Left renal pelvis (tissue), 4 donors: ENCODE measurements at regions not wholly inside any gene's neighbourhood (a gene's known extent, or its start where the extent isn't known, plus 50 kb on each side); places are given as distances from the start of the nearest gene placed in this dataset.

Experiments
- DNase-seq, 4 donors: peaks; one replicate each; pipeline ENCODE4 v3.0.0-alpha.2; 2013; ENCODE audit warnings: low read depth in 4 of 4, low spot score in 3 of 4

- DNase-seq: no peak
Measured at GRCh38 chr7:17595546-17595945, 297.1 kb downstream of the AHR start.

- DNase-seq: no peak
Measured at GRCh38 chr7:17598305-17598704, 299.9 kb downstream of the AHR start.

- DNase-seq: no peak
Measured at GRCh38 chr7:17598846-17599245, 300.4 kb downstream of the AHR start.

DNA sequence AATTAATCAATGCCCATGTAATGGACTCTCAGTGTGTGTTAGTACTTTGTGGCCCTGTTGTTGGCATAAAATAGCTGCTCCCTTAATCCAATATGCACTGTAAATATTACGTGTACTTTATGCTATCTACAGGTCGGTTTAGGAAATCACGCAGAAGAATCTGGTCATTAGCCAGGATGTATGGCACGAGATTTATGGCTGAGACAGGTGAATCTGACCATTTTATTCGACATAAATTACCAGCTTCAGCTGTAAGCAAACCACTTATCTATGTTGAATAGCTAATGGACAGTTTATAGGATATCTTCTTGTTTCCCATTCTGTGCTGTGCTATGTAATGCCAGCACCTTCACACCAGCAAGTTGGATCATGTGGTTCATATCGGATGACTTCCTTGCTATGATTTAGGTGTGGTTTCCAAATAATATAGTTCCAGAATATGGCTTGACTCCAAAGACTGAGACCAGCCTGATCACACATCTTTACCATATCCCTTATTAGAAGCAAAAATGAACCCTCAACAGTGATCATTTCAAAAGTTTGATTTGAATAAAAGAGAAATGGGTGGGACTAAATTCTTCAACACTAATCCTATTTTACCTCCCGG, 301.4 kb downstream of the AHR start:
- DNase-seq: no peak

GRCh38 chr7:17600340-17600752, 301.9 kb downstream of the AHR start:
- DNase-seq: no peak

DNA sequence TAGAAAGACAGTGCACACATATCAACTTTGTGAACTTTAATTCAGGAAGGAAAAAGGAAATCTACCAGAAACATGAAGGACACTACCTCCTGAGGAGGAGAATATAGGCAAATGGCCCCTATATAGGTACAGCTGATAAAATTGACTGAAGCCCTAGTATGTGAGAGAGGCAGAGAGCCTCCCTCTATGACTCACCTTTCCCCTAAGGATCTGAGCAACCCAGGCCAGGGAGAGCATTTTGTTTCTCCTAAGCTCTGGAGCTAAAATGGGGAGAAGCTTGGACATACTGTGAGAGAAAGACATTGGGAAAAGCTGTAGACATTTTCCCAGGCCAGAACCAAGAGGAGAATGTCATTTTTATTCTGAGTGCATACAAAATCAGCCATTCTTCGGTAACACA, 303.5 kb downstream of the AHR start:
- DNase-seq: no peak

DNA sequence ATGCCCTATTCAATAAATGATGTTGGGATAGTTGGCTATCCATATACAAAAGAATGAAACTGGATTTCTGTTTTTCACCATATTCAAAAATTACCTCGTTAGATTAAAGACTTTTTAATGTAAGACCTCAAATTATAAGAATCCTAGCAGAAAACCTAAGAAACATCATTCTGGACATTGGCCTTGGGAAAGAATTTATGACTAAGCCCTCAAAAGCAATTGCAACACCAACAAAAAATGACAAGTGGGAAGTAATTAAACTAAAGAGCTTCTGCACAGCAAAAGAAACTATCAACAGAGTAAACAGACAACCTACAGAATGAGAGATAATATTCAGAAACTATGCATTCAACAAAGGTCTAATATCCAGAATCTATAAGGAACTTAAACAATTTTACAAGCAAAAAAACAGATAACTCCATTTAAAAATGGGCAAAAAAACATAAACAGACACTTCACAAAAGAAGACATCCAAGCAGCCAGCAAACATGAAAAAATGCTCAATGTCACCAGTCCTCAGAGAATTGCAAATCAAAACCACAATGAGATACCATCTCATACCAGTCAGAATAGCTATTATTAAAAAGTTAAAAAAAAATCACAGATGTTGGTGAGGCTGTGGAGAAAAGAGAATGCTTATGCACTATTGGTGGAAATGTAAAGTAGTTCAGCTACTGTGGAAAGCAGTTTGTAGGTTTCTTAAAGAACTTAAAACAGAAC, 309.8 kb downstream of the AHR start:
- DNase-seq: no peak

- DNase-seq: no peak
Measured at GRCh38 chr7:17611611-17612010, 313.2 kb downstream of the AHR start.

GRCh38 chr7:17613338-17614041, 315.0 kb downstream of the AHR start:
- DNase-seq: no peak

DNA sequence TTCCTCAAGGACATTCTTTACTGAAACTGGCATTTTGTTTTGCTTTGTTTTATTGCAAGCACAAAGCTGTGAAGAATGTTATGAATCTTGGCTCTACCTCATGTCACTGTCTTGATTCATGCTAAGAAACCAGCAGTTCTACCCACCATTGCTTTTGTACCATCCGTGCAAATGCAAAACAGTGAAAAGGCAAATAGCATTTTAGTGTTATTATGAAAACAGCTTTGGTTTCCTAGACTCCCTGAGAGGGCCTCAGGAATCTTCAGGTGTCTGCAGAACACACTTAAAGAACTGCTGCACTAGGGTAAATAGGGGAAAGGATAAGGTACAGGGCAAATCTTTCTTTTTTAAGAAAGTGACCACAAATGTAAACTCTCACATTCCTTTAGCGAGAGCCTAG, 318.9 kb downstream of the AHR start:
- DNase-seq: no peak

GRCh38 chr7:17617857-17618651, 319.6 kb downstream of the AHR start:
- no peak for DNase-seq

DNA sequence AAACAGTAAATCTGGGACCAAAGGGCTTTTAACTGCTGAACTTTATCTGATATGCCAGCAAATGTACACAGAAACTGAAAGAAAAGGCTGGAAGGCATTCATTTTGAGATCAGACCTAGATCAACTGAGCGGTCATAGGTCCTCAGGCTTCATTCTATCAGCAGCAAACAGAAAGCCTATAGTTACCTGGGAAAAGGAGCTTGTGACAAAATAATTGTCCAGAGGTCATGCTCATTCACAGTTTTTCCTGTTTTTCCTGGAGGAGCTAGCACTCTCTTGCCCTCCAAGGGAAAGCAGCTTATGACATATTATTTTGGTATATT, 320.2 kb downstream of the AHR start:
- DNase-seq: no peak

- no peak for DNase-seq
Measured at GRCh38 chr7:17619196-17619818, 320.9 kb downstream of the AHR start.

GRCh38 chr7:17620566-17620965, 319.7 kb downstream of the SNX13 start:
- no peak for DNase-seq

GRCh38 chr7:17622451-17622850, 317.8 kb downstream of the SNX13 start:
- no peak for DNase-seq

DNA sequence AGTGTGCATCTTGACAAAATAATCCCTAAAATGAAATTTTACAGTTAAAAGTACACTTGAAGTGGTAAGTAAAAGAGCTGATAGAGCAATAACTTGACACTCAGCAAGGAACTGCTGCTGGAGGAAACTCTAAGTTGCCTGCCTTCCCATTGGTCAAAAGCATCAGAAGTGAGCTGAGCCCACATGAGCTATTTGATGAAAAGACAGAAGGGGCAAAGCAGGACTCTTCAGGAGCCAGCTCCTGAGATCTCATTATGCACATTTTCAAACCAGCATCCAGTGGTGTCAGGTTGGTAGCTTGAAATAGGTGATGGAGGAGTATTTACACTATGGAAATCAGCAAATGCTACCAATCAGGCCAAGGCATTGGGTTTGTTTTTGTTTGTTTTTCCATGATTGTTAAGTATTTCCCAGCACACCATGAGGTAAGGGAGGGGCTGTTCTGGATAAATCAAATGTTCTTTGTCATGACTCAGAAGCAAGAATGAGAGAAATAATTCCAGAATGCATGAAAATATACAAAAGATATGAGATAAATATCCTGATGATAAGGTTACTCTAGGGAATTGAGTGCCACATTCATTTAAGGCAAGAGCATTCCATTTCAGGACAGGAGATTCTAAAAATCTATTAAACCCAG, 316.6 kb downstream of the SNX13 start:
- DNase-seq: no peak

DNA sequence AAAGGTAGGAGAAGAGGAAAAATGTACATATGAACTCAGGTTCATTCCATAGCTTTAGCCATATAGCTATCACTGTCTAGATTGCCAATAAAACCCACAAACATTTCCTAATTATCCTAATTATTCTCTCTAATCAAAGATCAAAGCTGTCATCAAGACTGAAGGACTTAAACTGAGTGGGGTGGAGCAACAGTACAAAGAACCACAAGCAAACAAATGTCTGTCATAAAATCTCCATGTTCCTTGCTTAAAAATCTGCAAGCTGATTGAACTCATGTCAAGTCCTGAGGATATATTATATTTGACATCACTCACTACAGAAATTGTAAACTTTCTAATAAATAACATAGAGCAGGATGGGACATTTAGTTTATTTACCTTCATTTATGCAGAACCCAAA, 315.9 kb downstream of the SNX13 start:
- DNase-seq: no peak

GRCh38 chr7:17625043-17625442, 315.3 kb downstream of the SNX13 start:
- DNase-seq: no peak

DNA sequence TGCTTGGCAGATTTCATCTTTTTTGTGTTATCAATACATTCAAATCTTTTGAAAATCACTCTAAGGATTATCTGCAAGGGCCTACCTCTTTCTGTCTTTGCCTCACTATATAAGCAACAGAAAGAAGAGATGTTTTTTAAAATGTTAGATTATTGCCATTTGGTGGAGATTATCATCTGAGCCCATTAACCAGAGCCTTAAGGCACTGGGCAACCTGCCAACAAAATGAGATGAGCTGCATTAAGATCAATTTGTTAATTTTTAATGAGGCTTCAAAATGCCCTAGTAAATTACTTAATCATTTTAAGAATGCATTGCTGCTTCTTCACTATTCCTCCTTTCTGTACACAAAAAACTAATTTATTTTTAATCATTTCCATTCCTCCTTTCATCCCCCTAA, 314.1 kb downstream of the SNX13 start:
- no peak for DNase-seq

DNA sequence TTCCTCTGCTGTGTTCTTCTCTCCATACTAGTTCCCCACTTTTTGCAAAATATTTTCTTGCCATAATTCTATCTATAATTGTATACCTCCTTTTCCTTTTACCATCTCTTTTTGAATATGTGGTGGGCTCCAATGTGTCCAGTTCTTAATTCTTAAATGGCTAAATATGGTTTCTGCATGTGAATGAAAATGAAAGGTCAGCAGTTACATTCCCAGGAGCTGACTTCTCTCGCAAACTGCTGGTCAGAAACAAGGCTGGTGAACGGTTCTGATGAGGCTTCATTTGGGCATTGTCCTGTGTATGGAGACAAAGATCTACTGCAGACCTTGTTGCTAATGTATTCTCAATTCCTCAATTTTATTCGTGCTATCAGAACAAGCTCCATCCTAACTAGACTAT, 309.2 kb downstream of the SNX13 start:
- no peak for DNase-seq
